ENCODE measurements at regions not wholly inside any gene's neighbourhood (a gene's known extent, or its start where the extent isn't known, plus 50 kb on each side); places are given as distances from the start of the nearest gene placed in this dataset.

GRCh38 chr12:58184212-58184611 lies 242.8 kb downstream of the ATP23 start:
- TF ChIP-seq POLR2AphosphoS5 (IDR thresholded peaks at IDR 0.05; ENCODE audit: low read depth, low read length), result no peak
- TF ChIP-seq SPI1 (IDR thresholded peaks at IDR 0.05; ENCODE audit: low read depth, low read length), result no peak
- TF ChIP-seq POLR2A (IDR thresholded peaks at IDR 0.05; ENCODE audit: low read depth, low read length), result no peak
- no peak for TF ChIP-seq TAF1 (IDR thresholded peaks at IDR 0.05; ENCODE audit: low read depth, low read length)
